ENCODE measurements at regions not wholly inside any gene's neighbourhood (a gene's known extent, or its start where the extent isn't known, plus 50 kb on each side); places are given as distances from the start of the nearest gene placed in this dataset.

DNA sequence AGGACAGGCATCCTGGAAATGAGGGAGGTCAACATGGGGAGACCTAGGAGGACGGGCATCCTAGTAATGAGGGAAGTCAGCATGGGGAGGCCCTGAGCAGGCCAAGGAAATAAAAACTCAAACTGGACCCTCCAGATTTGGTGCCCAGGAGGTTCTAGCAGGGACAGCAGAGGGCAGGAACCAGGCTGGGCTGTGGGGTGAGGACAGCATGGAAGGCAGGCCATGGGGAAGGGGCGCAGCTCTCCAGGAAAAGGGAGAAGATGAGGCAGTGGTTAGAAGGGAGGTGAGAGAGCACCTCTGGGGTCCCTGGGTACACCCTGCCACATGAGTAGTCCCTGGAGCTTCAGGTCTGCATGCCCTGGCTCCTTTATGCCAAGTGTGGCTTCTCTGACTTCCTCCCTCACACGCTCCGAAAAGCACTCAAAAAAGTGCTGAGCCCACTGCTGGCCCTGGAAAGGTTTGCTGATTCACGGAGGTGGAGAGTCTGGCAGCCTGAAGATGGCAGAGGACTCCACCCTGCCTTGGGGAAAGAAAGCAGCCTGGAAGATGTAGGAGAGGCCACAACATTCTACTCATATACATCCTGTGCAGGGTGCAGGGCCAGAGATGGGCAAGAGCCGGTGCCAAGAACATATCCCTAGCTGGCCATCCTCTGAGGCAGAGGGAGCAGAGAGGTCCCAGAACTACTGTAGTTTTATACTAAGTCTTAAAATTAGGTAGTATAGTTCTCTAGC is 154.9 kb downstream of the MRPL14 start (continued):
- peak; percentile 75; the same call in 1 of the 2 replicates for TF ChIP-seq MYNN (IDR thresholded peaks at IDR 0.05)
- TF ChIP-seq MYNN (CRISPR knock-in tag; IDR thresholded peaks at IDR 0.05): no peak
- TF ChIP-seq POLR2A (conservative IDR thresholded peaks at IDR 0.05): 0 out of 2 replicates have a peak, but pooled peaks have one; percentile 30
- no peak for TF ChIP-seq IFI16 (CRISPR knock-in tag; IDR thresholded peaks at IDR 0.05)
- TF ChIP-seq JUND (IDR thresholded peaks at IDR 0.05; ENCODE audit: borderline replicate concordance, low read depth, low read length): 0 out of 2 replicates have a peak, but pooled peaks have one; percentile 10
- peak; percentile 45; the same call in 1 of the 3 replicates for TF ChIP-seq JUND (tag; IDR thresholded peaks at IDR 0.05; ENCODE audit: borderline replicate concordance, low read depth, low read length)
- no peak for TF ChIP-seq SMAD2 (IDR thresholded peaks at IDR 0.05; ENCODE audit: low read depth, low read length)
- peak in 1 of 2 experiments; percentile 25; a peak in 1 of 4 replicates for TF ChIP-seq MAZ (CRISPR knock-in tag; conservative IDR thresholded peaks at IDR 0.05 in 1 of 2, IDR thresholded peaks at IDR 0.05 in 1 of 2)
- peak; percentile 79 for TF ChIP-seq BACH1 (tag; IDR thresholded peaks at IDR 0.05)
- TF ChIP-seq DPF2 (IDR thresholded peaks at IDR 0.05): peak; percentile 59; the same call in 1 of the 2 replicates
- TF ChIP-seq ZBTB17 (CRISPR knock-in tag; IDR thresholded peaks at IDR 0.05): peak; percentile 29; the same call in 1 of the 2 replicates
- TF ChIP-seq ZFP36 (IDR thresholded peaks at IDR 0.05; ENCODE audit: low read depth, low read length, partially characterized antibody): peak; percentile 54
- TF ChIP-seq SIRT6 (IDR thresholded peaks at IDR 0.05; ENCODE audit: low read depth, low read length): no peak
- TF ChIP-seq, protein P1, sequence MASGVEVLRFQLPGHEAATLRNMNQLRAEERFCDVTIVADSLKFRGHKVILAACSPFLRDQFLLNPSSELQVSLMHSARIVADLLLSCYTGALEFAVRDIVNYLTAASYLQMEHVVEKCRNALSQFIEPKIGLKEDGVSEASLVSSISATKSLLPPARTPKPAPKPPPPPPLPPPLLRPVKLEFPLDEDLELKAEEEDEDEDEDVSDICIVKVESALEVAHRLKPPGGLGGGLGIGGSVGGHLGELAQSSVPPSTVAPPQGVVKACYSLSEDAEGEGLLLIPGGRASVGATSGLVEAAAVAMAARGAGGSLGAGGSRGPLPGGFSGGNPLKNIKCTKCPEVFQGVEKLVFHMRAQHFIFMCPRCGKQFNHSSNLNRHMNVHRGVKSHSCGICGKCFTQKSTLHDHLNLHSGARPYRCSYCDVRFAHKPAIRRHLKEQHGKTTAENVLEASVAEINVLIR (CRISPR knock-in tag; IDR thresholded peaks at IDR 0.05): 0 out of 2 replicates have a peak, but pooled peaks have one; percentile 32
- peak; percentile 52; the same call in 1 of the 2 replicates for TF ChIP-seq ZFP1 (CRISPR knock-in tag; IDR thresholded peaks at IDR 0.05)
- no peak for TF ChIP-seq KDM1A (IDR thresholded peaks at IDR 0.05)
- TF ChIP-seq RBBP5 (IDR thresholded peaks at IDR 0.05; ENCODE audit: borderline replicate concordance, insufficient read depth, low read length, poor library complexity, severe bottlenecking): peak; percentile 40
- no peak for TF ChIP-seq PCBP1 (IDR thresholded peaks at IDR 0.05; ENCODE audit: low read depth, low read length, poor library complexity, severe bottlenecking)
- 0 out of 2 replicates have a peak, but pooled peaks have one; percentile 8 for TF ChIP-seq ZNF561 (CRISPR knock-in tag; conservative IDR thresholded peaks at IDR 0.05)
- TF ChIP-seq, protein P2, sequence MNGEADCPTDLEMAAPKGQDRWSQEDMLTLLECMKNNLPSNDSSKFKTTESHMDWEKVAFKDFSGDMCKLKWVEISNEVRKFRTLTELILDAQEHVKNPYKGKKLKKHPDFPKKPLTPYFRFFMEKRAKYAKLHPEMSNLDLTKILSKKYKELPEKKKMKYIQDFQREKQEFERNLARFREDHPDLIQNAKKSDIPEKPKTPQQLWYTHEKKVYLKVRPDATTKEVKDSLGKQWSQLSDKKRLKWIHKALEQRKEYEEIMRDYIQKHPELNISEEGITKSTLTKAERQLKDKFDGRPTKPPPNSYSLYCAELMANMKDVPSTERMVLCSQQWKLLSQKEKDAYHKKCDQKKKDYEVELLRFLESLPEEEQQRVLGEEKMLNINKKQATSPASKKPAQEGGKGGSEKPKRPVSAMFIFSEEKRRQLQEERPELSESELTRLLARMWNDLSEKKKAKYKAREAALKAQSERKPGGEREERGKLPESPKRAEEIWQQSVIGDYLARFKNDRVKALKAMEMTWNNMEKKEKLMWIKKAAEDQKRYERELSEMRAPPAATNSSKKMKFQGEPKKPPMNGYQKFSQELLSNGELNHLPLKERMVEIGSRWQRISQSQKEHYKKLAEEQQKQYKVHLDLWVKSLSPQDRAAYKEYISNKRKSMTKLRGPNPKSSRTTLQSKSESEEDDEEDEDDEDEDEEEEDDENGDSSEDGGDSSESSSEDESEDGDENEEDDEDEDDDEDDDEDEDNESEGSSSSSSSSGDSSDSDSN (IDR thresholded peaks at IDR 0.05; ENCODE audit: borderline replicate concordance in 1 of 2, low read depth in 2 of 2, low read length in 2 of 2): peak in 1 of 2 experiments; percentile 59; a peak in 1 of 4 replicates
- no peak for TF ChIP-seq IRF2 (CRISPR knock-in tag; IDR thresholded peaks at IDR 0.05)
- TF ChIP-seq, protein P3, sequence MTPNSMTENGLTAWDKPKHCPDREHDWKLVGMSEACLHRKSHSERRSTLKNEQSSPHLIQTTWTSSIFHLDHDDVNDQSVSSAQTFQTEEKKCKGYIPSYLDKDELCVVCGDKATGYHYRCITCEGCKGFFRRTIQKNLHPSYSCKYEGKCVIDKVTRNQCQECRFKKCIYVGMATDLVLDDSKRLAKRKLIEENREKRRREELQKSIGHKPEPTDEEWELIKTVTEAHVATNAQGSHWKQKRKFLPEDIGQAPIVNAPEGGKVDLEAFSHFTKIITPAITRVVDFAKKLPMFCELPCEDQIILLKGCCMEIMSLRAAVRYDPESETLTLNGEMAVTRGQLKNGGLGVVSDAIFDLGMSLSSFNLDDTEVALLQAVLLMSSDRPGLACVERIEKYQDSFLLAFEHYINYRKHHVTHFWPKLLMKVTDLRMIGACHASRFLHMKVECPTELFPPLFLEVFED (CRISPR knock-in tag; conservative IDR thresholded peaks at IDR 0.05): 0 out of 2 replicates have a peak, but pooled peaks have one; percentile 26
- TF ChIP-seq, protein P4, sequence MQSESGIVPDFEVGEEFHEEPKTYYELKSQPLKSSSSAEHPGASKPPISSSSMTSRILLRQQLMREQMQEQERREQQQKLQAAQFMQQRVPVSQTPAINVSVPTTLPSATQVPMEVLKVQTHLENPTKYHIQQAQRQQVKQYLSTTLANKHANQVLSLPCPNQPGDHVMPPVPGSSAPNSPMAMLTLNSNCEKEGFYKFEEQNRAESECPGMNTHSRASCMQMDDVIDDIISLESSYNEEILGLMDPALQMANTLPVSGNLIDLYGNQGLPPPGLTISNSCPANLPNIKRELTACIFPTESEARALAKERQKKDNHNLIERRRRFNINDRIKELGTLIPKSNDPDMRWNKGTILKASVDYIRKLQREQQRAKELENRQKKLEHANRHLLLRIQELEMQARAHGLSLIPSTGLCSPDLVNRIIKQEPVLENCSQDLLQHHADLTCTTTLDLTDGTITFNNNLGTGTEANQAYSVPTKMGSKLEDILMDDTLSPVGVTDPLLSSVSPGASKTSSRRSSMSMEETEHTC (IDR thresholded peaks at IDR 0.05): no peak

All from K562 (cell line).